Stimulated activated CD4-positive, alpha-beta T cell treated with anti-CD3 and anti-CD28 coated beads, Interleukin-15, amount 100 ng/mL, for 1 hour (primary cell): ENCODE measurements at regions not wholly inside any gene's neighbourhood (a gene's known extent, or its start where the extent isn't known, plus 50 kb on each side); places are given as distances from the start of the nearest gene placed in this dataset.
"Not testable (repeated sequence)": the region's sequence is repeated elsewhere in the genome, so short reads cannot be mapped to it uniquely, and the experiment has no call there.

Source experiments
- DNase-seq, 2 donors: peaks; one replicate each; pipeline ENCODE4 v3.0.0-alpha.2; 2020; ENCODE audit warnings: low read depth in 1 of 2, low spot score in 1 of 2

GRCh38 chrX:46234775-46235174, 310.4 kb downstream of the ZNF674 start:
- DNase-seq: no peak

DNA sequence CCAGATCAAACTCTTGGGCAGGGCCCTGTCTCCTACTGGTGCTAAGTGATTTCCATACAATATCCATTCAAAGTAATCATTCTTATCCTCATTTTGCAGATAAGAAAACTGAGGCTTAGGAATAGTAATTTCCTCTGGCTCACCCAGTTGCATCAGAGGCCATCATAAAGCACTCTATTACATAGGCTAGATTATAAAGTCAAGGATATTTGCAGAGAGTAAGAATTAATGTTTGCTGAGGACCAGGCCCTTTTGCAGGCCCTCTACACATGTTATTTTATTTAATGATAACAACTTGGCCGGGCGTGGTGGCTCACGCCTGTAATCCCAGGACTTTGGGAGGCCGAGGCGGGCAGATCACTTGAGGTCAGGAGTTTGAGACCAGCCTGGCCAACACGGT, 316.8 kb downstream of the ZNF674 start:
- no peak for DNase-seq

DNA sequence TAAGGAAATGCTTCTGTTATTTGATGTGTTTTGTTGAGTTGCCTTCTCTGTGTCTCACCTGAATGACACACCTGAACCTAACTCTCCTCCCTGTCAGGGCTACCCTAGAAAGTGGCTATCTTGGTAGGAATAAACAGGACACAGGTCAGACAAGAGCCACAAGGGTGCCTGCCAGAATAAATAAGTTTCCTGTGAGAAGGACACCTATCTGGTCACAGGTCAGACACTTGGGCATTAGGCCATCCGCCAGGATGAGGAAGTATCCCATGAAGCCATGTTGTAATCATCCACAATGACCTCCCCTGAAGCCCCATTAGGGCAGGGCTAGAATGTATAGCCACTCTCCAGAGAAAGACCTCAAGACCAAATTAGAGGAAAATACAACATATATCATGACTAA, 318.8 kb downstream of the ZNF674 start:
- no peak for DNase-seq

- DNase-seq: not testable (repeated sequence)
Measured at GRCh38 chrX:46223499-46223898, 321.7 kb downstream of the ZNF674 start.

DNA sequence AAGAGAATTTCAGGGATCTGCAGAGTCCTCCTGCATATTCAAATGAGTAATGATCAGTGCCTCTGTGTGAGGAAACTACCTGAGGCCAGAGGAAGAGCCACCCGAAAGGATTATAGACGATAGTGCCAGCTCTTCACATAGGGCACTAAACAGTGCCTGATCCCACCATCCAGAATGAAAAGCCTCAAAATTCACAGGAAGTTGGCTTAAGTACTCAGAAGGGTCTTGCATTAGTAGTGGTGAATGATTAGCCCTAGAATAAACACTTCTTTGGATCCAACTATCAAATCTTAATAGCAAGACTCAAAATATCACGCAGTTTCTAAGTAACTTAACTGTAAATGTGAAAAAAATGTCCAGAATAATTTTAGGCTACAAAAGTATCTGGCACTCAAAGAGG, 324.4 kb downstream of the ZNF674 start:
- DNase-seq: no peak

DNA sequence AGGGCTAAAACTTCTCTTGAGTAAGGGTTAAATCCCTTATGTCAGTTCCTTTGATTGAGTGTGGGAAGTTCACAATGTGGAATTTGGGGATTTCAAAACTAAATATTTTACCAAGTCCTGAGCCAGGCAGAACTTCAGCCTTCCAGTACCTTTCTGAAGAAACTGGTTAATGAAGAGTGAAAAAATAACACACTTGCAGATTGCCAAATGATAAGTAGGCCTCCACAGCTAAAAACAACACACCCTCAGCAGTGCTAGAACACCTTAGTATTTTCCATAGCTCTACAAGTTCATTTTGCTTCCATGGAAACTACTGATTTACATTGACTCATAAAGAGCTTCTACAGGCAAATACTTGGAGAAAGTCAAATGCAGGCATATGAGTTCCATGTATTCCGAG, 326.8 kb downstream of the ZNF674 start:
- no peak for DNase-seq

- no peak for DNase-seq
Measured at GRCh38 chrX:46216406-46216805, 328.8 kb downstream of the ZNF674 start.

GRCh38 chrX:46211079-46211478, 334.1 kb downstream of the ZNF674 start:
- no peak for DNase-seq

- DNase-seq: no peak
Measured at GRCh38 chrX:46209768-46210167, 335.5 kb downstream of the ZNF674 start.

GRCh38 chrX:46209037-46209436, 336.2 kb downstream of the ZNF674 start:
- no peak for DNase-seq

GRCh38 chrX:46208225-46208854, 336.9 kb downstream of the ZNF674 start:
- DNase-seq: no peak

GRCh38 chrX:46204721-46205422, 340.3 kb downstream of the ZNF674 start:
- no peak for DNase-seq

GRCh38 chrX:46202733-46203514, 342.3 kb downstream of the ZNF674 start:
- no peak for DNase-seq

GRCh38 chrX:46200413-46200812, 344.8 kb downstream of the ZNF674 start:
- no peak for DNase-seq

DNA sequence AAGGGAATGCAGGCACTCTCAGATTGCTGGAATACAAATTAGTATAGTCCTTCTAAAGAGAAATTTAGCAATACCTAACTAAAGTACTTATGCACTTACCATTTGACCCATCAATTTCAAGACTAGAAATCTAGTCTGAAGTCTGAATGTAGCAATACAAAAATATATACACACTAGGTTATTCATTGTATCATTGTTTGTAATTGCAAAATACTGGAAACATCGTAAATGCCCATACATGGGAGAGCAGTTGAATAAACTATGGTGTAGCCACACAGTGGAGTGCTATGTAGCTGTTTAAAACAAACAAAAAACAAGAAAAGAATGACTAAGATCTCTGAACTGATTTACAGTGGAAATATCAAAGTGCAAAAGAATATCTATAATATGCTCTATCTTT, 346.4 kb downstream of the ZNF674 start:
- no peak for DNase-seq

GRCh38 chrX:46186811-46187106, 358.5 kb downstream of the ZNF674 start:
- not testable (repeated sequence) for DNase-seq

- no peak for DNase-seq
Measured at GRCh38 chrX:46185923-46186810, 359.1 kb downstream of the ZNF674 start.

GRCh38 chrX:46184749-46185148, 360.5 kb downstream of the ZNF674 start:
- DNase-seq: no peak

GRCh38 chrX:46180258-46180687, 364.9 kb downstream of the ZNF674 start:
- DNase-seq: no peak

- DNase-seq: no peak
Measured at GRCh38 chrX:46179748-46180147, 365.5 kb downstream of the ZNF674 start.

DNA sequence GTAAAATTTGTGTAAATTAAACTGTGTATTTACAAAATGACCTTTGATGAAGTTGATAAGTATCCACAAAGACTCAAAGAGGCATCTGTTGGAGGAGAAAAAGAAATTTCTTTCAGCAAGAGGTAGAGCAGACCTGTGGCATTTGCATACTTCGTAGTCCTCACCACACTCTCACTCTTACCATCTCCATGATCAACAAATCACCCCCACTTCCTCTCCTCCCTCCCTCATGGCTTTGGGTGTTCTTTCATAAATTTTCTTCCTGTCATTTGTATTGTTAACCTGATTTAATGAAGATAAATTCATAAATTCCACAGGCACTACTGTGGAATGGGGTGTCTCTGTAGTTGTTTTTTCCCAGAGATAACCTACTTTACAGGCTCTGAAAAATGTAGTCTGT, 366.5 kb downstream of the ZNF674 start:
- no peak for DNase-seq
